T-helper 1 cell treated with Interleukin-12 subunit alpha and Interleukin-12 subunit beta and Interleukin-4 antibody, amounts not matched to agents 30 ng/mL and 1 ng/mL, for 36 hours (primary cell): ENCODE measurements at regions not wholly inside any gene's neighbourhood (a gene's known extent, or its start where the extent isn't known, plus 50 kb on each side); places are given as distances from the start of the nearest gene placed in this dataset.
"Not testable (repeated sequence)": the region's sequence is repeated elsewhere in the genome, so short reads cannot be mapped to it uniquely, and the experiment has no call there.

Source experiments
- intact Hi-C: fragments of 100-400 bp; cut with micrococcal nuclease; formaldehyde crosslinking; loops from one replicate; pipeline ENCODE4 v1.15.1; 2024

DNA sequence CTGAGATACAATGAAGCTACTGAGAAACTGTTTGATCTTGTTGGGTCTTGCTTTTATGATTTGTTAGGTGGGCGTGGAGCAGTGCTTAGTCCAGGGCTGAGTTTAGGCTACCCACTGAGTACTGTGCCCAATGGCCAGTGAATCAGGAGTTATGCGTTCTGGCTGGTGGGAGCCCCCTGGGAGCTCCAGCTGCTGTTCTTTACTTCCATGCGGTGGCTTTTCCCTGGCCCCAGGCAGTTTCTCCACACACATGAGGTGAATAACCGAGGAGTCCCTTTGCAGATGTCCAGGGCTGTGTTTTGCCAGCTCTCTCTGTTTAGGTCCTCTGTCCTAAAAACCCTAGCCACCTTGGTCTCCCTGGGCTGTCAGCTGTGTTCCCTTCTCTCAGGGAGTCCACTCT lies 106.5 kb downstream of the KLF13 start:
- intact Hi-C loops = no loop called here

DNA sequence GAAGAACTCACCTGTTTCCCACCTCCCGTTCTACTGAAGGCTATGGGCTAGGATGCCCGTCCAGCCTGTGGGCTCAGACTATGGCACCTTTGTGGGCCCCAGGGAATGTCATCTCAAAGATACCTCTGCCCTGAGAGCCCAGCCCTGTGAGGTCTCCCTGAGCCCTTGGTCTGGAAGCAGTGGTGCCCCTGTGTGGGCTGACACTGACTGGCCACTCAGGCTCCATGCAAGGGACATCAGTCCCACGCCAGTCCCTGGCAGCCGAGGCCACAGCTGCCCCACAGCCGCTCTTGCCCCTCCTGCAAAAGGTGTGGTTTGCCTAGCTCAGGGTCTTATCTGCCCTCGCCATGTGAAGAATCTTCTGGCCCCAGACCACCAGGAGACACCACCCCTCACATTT lies 106.9 kb downstream of the KLF13 start:
- intact Hi-C loops = no loop called here

DNA sequence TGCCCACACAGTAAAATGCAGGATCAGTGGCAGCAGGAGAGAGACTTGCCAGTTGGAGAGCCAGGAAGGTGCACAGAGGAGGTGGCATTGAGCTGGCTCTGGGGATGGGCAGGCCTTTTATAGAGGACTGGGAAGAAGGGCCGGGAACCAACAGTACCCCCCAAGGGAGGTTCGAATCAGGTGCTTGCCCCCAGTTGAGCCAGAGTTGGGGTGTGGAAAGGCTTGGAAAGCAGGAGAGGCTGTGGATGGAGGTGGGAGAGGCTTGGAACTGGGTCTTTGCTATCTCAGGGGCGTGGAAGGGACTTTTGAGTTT lies 107.6 kb downstream of the KLF13 start:
- intact Hi-C loops = loop anchor here (1.0 to 2.0 kb wide), 10 partner anchors 25 to 218 kb away; no protein-coding TSS in a partner anchor

DNA sequence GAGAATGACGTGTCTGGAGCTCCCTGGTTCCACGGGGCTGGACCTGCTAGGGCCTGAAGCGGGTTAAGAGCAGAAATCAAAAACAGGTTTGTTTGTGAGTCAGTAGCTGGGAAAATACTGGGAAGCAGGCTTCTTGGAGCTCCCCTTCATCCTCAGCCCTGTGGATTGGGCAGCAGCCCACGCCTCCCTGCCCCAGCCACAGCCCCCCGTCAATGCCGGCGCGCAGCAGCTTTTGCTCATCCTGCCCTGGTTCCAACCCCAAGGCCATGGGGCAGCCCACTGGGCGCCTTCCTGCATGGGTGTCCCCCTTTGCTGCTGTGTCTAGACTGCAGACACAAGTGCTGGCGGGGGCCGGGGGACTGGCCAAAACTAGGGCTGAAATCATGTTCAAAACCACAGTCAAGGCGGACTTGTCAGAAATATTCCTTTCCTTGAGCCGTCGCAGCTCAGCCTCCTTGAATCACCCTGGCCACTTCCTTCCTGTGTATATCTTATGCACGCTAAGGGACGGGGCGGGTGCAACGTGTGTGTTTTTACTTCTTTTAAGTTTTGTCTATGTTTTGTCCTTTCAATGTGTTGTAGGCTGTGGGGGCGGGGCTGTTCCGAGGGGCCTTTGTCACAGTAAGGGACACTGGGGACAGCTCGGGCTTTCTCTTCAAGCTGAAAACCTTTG lies 108.1 kb downstream of the KLF13 start:
- intact Hi-C loops = loop anchor here (1.0 to 5.0 kb wide), 12 partner anchors 25 to 232 kb away; no protein-coding TSS in a partner anchor

DNA sequence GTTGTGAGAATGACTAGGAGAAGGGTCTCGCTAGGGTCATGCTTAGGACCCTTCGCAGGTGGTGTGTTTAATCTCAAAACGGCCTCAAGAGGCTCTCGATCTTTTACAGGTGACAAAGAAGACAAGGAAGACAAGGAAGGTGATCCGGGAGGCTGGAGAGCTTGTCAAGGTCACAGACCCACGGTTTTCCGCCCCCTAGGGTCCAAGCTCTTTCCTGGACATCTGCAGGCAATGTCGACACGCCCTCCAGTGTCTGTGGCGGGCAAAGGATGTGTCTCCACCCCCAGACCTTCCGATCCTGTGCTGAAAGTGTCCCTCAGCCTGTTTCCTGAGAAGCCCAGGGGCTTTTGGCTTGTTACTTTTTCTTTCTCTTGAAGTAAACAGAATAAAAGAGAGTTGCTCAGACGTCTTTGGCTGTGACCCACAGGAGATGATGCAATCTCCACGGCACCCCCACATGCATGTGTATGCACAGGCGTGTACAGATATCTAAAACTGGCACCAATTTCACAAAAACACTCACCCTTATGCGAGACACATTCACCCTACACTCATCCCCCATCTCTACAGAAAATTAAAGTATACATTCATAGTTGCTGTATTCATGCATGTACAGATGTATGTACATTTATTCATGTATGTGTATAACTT lies 108.8 kb downstream of the KLF13 start:
- intact Hi-C loops = loop anchor here (2.0 to 5.0 kb wide), 5 partner anchors 53 to 233 kb away; no protein-coding TSS in a partner anchor

DNA sequence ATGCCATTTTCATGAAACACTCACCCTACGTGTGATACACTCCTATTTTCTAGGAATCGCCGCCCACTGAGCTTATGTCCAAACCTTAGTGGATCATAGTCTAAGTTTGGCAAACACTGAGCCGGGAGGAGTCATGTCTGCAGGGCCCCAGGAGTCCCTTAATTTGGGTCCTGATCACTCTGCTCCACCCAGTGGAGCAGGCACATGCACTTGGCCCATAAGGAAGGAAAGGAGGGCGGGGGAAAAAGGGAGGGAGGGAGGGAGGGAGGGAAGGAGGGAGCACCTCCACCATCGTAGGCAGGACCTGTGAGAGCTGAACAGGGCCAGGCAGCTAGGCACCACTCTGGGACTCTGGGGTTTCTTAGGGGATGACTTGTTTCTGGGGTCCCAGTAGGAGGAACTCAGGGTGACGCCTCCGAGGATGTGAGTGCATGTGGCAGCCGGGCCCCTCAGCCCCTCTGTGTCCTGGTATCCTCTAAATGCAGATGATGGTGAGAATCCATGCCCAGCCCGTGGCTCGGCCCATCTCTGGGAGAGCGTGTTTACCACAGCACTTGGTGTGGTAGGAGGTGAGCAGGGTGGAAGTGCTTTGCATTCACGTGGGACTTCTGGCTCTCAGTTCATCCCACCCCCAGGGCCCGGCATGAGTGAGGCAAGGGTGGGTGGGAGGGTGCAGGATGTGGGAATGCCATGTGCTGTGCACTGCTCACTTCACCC lies 109.4 kb downstream of the KLF13 start:
- intact Hi-C loops = loop anchor here (1.0 to 5.0 kb wide), 7 partner anchors 12 to 234 kb away; no protein-coding TSS in a partner anchor

DNA sequence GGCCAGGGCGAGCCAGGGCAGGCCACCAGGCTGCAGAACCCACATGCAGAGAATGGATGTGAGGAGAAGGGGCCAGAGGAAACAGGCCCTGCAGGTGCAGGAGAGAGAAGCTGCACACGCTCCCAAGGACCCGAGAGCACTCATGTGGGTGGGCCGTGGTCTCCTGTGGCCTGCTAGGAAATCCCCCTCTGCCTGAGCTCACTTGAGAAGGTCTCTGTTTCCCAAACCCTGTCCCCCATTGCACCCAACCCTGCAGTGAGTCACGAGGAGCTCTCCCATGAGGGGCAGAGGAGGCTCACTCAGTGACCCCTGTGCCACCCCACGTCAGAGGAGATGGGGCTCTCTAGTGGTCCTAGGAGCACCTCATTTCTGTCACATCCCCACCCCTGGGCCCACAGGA lies 111.1 kb downstream of the KLF13 start:
- intact Hi-C loops = loop anchor here (5.0 kb wide), 2 partner anchors 90 to 235 kb away; no protein-coding TSS in a partner anchor

DNA sequence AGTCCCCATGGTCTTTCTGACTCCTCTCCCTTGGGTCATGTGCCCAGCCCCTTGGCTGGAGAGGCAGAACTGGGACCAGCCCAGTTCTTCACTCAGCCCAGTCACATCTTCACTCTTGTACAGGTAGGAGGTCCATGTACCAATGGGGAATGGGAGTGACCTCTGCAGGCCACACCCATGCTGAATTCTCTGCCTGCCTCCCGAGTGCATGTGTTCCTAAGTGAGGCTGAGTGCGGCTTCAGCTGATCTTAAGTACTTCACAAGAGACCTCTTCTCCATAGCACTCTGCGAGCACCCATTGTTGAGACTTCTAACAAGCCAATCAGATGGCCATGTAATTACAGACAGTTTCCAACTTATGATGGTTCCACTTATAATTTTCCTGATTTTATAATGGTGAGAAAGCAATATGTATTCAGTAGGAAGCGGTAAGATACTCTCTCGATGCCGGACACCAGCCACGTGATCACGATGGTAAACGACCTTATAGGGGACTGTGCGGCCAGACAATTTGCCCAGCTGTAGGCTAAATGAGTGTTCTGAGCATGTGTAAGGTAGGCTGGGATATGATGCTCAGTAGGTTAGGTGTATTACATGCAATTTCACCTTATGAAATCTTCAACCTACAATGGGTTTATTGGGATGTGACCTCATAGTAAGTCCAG lies 112.1 kb downstream of the KLF13 start:
- intact Hi-C loops = loop anchor here (1.0 to 5.0 kb wide), 3 partner anchors 50 to 236 kb away; no protein-coding TSS in a partner anchor

DNA sequence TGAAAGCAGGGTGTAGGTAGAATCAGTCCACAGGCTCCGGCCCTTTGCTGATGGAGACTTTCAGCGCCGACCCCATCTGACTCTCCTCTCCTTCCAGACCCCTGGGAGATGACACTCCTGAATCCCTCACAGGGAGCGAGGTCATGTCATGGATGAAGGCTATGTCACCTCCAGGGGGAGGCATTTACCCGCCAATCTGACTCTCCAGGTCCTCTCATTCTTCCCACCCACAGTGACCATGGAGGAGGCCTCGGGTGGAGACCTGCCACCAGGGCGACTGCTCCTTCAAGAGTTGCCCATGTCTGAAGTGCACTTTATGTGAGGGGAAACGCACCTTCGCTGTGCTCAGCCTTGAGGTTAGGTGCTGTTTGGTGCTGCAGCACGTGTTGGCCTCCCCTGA lies 112.7 kb downstream of the KLF13 start:
- intact Hi-C loops = loop anchor here (1.0 to 5.0 kb wide), 3 partner anchors 49 to 237 kb away; no protein-coding TSS in a partner anchor

DNA sequence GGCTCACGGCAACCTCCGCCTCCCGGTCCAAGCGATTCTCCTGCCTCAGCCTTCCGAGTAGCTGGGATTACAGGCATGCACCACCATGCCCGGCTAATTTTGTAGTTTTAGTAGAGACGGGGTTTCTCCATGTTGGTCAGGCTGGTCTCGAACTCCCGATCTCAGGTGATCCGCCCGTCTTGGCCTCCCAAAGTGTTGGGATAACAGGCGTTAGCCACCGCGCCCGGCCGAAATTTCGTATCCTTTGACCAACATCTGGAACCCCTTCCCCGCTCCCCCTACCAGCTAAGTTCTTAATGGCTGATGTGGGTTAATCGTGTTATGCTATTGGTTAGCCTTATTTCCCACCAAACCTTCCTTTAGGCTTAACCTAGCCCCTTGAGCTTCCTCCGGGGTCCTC lies 113.6 kb downstream of the KLF13 start:
- intact Hi-C loops = not testable (repeated sequence)

DNA sequence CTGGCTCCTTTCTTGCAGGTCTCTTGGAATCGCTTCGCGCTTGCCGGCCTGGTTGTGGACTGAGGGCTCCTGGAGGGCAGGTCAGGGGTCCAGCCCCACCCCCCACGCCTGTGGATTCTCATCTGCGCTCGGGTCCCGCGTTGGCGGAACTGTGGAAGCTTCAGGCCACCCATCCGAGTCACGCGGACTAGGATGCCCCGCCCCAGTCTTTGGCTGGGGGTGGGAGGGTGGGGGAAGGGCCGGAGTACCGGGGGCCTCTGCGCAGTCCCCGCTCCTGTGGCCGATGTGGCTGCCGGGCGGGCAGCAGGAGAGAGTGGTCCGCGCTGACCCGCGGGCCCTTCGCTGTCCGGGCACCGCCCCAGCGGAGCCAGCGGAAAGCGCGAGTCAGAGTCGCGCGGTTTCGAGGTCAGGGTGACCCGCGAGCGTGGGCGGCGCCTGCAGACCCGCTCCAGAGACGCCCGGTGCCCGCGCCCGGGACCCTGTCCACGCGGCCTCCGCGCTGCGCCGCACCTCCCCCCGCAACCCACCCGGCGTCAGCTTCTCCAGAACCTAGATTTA lies 114.2 kb downstream of the KLF13 start:
- intact Hi-C loops = no loop called here

DNA sequence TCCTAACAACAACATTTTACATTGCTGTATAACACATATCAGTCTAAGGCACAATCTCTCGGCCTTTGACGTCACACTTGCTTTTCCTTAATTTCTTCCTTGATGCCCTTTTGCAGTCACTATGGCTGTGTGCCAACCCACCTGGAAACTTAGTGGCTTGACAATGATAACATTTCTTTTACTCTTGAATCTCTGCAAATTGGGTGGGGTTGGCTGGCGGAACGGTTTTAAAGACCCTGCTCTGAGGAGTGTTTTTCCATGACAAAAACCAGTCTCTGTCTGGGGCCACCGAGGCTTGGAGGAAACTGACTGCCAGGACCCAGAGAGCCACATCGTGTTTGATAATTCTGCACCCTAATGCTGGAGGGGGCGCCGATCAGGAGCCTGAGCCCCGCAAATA lies 115.6 kb downstream of the KLF13 start:
- intact Hi-C loops = no loop called here

DNA sequence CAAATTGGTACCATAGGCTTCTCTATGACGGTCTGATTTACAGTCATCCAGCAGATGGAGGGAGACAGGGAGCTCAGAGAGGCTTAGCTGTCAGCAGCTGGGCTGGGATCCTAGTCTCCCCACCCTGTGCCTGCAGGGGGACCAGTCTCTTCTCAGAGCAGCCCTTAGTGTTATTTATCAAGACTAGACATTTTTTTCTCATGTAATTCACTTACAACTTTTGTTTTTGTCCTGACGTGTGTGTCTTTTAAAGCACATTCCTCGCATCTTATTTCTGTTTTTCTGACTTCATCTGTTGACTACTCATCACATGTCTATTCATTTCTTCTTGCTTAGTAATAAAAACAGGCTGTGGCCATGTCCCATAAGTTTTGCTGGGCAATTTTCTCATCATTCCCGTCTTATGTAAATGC lies 116.1 kb downstream of the KLF13 start:
- intact Hi-C loops = no loop called here

DNA sequence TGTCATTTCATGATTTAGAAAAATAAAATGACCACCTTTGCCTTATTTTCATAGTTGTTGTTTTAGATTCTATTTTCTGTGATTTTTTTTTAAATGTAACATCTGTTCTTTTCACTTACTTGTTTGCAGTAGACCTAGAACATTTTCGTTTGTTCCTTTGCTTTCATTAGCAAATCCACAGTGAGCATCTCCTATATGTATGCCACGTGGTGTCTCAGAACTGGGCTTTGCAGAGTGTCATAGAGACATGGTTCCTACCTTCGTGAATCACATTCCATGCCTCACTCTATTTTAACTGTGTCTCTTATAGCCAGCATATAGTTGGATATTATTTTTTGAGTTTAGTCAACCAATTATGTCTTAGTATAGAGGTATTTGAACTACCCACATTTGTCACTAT lies 118.2 kb downstream of the KLF13 start:
- intact Hi-C loops = loop anchor here (2.0 kb wide), 1 partner anchor 14 kb away; no protein-coding TSS in a partner anchor

DNA sequence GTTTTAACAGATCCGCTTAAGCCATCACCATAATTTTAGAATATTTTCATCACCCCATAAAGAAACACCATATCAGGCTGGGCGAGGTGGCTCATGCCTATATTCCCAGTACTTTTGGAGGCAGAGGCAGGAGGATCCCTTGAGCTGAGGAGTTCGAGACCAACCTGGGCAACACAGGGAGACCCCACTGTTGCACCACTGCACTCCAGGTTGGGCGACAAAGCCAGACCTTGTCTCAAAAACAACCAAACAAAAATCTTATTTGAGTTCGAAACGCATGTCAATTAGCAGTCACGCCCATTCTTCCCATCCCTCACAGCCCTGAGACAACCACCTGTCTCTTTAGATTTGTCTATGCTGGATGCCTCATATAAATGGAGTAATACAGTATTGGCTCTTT lies 119.9 kb downstream of the KLF13 start:
- intact Hi-C loops = no loop called here

DNA sequence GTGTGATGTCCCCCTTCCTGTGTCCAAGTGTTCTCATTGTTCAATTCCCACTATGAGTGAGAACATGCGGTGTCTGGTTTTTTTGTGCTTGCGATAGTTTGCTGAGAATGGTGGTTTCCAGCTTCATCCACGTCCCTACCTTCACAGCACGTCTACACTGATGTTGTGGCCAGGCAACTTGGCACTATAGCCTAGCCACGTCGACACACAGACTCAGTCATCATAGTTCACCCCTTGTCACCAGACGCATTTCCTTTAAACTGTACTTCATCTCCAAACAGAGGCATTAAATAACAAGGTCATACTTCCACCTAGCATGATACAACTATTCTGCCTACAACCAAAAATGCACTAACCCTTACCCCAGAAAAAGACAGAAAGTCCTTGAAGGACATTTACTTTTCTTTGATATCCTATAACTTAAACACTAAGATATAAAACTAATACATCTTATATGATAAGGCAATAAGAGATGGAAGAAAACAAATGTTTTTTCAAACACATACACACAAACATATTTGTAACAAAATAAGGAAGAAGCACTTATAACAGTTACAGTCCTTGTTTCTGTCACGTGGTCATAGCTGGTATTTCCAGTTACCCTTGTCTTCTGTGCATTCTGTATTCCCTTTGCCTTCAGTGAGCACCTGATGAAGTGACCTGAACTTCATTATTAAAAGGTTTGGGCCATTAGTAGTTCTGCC lies 121.4 kb downstream of the KLF13 start:
- intact Hi-C loops = loop anchor here (1.0 kb wide), 1 partner anchor 12 kb away; no protein-coding TSS in a partner anchor

DNA sequence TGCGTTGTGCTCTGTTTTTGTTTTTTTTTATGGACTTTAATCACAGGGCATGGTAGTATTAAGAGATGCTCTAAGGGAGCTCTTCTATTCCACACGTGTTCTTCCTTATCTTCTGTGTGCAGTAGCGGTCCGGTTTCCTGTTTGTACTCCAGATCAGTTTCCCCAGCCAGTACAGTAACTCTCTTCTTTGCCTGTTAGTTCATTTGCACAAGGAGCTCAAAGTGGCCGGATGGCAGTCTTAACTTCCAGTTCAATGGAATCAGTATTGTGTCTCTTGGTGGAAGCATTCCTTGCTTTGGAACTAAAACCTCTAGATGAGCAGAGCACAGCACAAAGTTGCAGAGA lies 122.0 kb downstream of the KLF13 start:
- intact Hi-C loops = loop anchor here (1.0 kb wide), 1 partner anchor 12 kb away; no protein-coding TSS in a partner anchor

DNA sequence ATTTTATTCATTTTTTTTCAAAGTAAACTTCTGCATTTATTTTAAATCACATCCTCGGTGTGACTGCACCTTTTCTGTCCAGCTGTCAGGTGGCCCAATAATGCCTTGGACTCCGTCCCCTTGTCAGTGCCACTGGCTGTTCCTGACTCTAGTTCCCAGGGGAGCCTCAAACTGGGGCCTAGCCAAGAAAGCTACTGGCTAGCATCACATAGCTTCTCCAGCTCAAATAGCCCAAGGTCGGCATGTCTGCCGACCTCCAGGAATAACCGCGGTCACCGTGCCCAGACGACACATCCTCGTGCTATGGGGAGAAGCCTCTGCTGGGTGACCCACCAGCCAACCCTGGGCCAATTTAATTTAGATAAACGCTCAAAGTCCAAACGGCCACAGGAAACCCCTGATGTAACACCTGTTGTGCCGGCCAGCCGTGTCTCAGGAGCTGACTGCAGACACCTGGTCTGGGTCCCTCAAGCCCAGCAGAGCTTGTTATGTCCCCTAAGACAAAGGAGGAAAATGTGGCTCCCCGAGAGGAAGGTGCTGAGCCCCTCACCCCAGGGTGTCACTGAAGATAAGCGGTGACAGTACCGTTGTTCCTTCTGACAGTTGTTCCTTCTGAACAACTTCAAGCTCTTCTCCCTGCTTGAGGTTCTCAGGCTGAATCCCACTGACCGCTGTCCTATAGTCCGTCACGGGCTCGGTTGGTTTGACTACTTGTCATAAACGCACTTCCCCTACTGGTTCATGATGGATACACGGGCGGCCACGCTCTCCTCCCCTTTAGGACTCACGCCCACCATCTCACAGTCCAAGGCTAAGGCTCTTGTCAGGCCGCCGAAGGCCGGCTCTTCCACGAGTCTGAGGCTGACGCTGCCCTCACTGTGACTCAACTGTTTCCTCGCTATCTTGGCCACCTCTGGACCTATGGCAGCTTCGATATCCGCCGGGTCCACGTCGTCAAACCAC lies 126.2 kb downstream of the KLF13 start:
- intact Hi-C loops = no loop called here

DNA sequence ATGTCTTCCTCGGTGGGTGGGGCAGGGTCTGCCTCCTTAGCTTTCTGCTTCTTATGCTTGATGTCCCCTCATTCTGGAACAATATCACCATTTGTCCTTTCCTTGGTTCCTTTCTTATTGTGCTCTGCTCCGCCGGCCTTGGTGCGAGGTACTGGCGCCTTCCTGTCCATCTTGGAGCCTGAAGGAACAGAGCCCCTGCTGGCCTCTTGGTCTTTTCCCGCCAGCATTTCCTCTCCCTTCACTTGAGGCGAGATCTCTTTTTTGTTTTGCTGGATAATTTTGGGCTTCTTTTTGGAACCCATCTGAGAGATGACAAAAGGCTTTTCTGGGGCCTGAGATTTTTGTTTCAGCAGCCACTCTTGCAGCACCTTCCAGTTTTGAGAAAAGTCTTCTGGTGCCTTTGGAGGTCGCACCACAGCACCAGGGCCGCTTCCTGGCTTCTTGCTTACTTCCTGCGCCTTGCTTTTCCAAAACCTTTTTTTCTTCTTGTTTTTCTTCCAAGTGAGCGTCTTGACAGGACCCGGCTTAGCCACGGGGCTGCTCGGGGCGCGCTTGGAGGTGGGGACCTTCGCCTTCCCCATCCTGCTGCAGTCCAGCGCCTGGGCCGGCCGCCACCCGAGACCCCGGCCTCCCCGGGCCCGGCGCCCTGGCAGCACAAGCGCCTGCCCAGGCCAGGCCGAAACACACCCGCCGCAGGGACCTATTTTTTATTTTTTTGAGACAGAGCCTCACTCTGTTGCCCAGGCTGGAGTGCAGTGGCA lies 127.1 kb downstream of the KLF13 start:
- intact Hi-C loops = no loop called here
